ENCODE measurements at regions not wholly inside any gene's neighbourhood (a gene's known extent, or its start where the extent isn't known, plus 50 kb on each side); places are given as distances from the start of the nearest gene placed in this dataset.
A peak's percentile ranks its signal among the peaks of the same experiment; 100 is the strongest.
"Not testable (repeated sequence)": the region's sequence is repeated elsewhere in the genome, so short reads cannot be mapped to it uniquely, and the experiment has no call there.

DNA sequence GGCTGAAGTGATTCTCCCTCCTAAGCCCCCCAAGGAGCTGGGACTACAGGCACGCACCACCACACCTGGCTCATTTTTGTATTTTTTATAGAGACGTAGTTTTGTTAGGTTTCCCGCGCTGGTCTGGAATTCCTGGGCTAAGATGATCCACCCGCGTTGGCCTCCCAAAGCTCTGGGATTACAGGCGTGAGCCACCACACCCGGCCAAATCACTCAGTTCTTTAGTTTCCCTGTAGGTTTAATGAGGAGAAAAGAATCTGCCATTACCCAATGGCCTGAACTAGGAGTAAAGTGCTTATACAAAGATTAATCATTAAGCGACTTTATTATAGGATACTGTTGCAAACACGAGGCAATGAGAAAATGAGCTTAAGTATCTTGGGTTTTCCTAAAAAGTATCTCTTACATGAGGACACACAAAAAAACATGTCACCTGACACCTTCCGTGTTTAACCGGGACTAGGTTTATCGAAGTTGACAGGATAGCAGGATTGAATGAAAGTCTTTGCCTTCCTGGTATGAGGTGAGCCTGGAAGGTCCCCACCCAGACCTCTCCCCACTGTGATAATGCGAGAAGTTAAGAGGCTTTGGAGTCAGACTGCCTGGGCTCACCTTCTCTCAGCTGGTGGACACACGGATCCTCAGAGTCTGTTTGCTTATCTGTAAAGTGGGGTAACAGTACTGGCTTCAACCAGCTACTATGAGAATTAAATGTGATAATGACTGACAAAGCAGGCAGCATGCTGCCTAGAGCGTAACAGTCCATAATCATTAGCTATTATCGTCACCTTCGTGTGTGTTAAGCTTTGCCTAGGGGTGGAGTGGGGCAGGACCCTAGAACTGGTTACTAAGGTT is 133.5 kb upstream of the KRAS start:
- DNase-seq (ENCODE audit: low read depth in 1 of 2, low spot score in 1 of 2): no peak

DNA sequence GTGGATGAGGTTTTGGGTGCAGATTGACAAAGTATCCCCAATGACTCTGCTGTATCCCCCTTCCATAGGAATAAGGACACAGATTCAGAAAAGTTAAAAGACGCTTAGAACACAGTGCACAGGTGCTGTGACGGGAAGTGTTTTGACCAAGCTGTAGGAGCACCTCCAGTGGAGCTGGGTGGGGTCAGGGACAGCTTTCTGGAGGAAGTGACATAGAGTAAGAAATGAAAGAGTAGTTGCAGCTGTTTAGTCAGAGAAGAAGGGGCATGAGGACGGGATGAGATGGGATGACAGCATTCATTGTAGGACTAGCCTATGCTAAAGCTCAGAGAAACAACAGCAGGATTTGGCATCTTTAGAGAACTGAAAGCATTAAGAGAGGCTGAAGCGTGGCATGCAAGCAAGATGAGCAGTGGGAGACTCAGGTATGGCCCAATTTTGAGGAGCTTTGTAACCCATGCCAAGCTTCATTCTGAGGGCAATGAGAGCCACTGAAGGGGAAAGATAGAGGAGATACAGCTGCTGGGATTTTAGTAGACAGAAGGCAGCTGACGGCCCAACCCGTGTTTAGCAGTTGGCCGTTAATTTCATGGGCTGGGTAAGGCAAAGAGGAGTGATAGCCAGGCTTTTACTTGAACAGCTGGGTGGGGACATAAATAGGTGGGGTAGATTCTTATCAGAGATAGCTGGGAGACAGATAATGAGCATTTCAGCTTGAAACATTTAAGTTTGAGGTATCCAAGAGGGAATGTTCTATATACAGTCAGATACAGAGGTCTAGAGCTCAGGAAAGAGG is 131.8 kb upstream of the KRAS start:
- DNase-seq (ENCODE audit: low read depth in 1 of 2, low spot score in 1 of 2): no peak

DNA sequence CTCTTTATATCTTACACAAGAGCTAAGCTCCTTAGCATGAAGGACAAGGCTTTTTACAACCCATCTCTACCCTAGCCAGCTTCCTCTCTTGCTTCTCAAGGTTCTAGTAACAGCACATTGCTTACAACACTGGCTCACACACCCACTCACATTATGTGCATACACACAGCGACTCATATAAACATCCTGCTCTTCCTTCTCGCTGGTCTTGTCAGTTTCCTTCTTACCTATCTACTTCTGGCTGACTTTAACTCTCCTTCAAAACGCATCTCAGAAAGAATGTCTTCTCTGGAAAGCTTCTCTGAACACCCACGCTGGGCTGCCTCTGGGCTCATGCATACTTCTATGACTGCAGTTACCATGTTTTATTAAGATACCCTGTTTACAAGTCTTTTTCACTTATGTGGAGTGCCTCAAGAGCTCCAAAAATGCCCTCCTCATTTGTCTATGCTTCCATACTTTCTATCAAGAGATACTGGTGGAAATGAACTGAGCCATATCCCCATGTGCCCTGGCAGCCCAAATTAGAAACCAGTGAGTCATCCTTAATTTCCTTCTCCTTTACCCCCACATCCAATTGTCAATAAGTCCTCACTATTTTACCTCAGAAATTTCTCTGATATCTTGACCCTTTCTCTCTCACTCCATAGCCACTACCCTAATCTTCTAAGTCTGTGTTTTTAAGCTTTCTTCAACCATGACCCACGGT is 126.9 kb upstream of the KRAS start:
- DNase-seq (ENCODE audit: low read depth in 1 of 2, low spot score in 1 of 2): no peak

DNA sequence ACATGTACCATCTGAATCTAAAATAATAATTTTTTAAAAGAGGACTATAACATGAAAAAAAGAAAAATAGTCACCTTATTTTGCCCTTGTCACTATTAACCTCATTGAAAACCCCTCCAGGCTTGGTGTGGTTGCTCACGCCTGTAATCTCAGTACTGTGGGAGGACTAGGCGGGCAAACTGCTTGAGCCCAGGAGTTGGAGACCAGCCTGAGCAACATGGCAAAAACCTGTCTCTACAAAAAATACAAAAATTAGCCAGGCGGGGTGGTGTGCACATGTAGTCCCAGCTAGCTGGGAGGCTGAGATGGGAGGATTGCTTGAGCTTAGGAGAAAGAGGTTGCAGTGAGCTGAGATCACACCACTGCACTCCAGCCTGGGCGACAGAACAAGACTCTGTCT is 126.3 kb upstream of the KRAS start:
- no peak for DNase-seq (ENCODE audit: low read depth in 1 of 2, low spot score in 1 of 2)

DNA sequence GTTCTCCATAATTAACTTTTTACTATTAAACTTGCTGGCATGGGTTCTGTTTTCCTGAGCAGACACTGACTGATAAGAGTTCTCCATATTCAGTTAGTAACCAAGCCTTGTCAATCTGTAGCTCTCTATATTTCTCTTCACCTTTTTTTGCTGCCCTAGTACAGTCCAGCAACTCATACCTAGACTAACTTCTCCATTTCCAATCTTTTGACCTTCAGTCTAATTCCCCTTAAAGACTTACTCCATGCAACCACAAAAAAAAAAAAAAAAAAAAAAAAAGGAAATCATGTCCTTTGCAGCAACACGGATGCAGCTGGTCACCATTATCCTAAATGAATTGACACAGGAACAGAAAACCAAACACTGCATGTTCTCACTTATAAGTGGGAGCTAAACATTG is 125.7 kb upstream of the KRAS start:
- DNase-seq (ENCODE audit: low read depth in 1 of 2, low spot score in 1 of 2): no peak

DNA sequence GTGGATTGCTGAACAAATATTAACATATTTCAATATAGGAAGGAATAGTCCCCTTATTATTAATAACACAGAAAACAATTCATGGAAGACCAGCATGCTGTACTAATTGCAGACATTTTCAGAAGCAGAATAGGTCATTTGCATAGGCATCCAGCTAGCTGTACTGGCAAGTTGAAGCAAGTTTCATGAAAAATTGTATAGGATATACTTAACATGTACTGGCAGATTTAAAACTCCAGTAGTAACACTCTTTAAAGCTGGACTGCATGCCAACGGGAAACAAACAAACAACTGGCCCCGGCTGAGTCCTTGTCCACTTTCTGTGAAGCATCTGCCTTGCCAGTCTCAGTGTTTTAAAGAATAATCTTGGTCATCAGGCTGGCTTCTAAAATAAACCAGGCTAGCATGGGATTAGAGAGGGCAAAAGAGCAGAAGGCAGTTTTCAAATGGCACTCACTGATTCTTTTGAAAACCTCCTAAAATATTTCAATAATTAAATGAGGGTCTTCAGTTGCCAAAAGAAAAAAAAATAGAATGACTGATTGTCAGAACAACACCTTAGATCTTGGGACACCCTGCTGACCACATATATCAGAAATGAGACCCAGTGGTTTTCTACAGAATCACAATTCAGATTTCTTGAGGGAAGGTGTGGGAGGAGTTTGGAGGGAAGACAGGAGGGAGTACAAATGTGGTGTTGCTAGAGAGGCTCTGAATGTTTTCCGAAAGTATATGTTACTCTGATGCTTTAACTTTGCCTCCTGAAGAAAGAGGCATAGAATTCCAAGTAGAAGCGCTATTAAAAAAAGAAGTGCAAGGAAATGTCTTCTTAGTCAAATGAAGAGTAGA is 122.5 kb upstream of the KRAS start:
- no peak for DNase-seq (ENCODE audit: low read depth in 1 of 2, low spot score in 1 of 2)

GRCh38 chr12:25372002-25372401 is 121.3 kb upstream of the KRAS start:
- no peak for DNase-seq (ENCODE audit: low read depth in 1 of 2, low spot score in 1 of 2)

DNA sequence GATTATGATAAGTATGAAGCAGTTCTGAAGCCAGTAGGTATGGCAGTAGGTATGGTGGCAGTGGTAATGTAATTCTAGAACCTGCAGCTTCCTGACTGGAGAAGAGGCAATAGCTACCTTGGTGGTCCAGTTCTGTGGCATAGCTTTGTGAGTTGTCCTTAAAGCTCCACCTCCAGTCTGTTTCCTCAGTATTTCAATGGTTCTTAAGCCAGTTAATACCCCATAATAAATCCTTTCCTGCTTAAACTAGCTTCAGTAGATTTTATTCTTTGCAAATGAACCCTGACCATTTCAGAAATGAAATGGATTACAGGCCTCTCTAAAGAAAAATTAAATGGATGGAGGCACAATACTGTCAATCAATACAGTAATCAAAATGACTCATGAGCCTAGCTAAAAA is 117.8 kb upstream of the KRAS start:
- DNase-seq (ENCODE audit: low read depth in 1 of 2, low spot score in 1 of 2): no peak

GRCh38 chr12:25366122-25366521 is 115.4 kb upstream of the KRAS start:
- DNase-seq (ENCODE audit: low read depth in 1 of 2, low spot score in 1 of 2): no peak

- no peak for DNase-seq (ENCODE audit: low read depth in 1 of 2, low spot score in 1 of 2)
Observed at GRCh38 chr12:25365340-25365730, 114.6 kb upstream of the KRAS start.

- peak in 1 of 2 donors; percentile 10 for DNase-seq (ENCODE audit: low read depth in 1 of 2, low spot score in 1 of 2)
Observed at GRCh38 chr12:25364529-25365339, 114.0 kb upstream of the KRAS start.

DNA sequence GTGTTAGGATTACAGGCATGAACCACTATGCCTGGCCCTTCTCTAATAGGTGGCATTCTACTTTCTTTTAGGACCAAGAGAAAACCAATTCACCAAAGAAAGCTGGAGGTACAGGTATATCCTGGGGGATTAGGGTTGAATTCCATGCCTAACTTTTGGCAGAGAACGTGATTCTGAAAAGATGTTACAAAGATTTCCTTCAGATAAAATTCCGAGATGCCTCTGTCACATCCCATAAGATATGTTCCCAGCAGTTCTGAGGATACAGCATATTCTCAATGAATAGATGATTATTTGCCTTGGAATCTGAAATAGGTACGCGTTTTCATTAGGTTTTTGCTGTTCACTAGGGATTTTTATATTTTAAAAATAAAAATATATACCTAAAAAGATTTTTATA is 111.9 kb upstream of the KRAS start:
- no peak for DNase-seq (ENCODE audit: low read depth in 1 of 2, low spot score in 1 of 2)

DNA sequence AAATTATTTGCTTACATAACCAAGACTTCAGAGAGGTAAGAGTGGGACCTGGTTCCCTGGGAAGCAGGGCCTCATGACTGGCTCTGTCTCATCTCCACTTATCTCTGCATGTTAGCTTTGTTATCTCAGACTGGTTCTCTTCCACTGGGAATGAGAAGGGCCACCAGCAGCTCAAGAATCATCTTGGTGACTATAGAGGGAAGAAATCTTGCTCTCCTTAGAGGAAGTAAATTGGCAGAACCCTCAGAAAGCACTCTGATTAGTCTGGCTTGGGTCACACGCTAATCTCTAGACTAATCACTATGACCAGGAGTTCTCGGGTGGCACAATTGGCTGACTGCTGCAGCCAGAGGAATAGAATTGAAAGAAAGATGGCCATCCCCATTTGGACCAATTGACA is 110.8 kb upstream of the KRAS start:
- no peak for DNase-seq (ENCODE audit: low read depth in 1 of 2, low spot score in 1 of 2)

GRCh38 chr12:25357595-25357994 is 106.9 kb upstream of the KRAS start:
- no peak for DNase-seq (ENCODE audit: low read depth in 1 of 2, low spot score in 1 of 2)

DNA sequence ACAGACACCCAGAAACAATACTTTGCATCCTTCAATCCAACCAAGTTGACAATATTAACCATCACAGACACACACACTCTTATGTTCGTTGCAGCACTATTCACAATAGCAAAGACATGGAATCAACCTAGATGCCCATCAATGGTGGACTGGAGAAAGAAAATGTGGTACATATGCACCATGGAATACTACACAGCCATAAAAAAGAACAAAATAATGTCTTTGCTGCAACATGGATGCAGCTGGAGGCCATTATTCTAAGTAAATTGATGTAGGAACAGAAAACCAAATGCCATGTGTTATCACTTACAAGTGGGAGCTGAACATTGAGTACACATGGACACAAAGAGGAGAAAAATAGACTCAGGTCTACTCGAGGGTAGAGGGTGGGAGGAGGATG is 102.2 kb upstream of the KRAS start:
- DNase-seq (ENCODE audit: low read depth in 1 of 2, low spot score in 1 of 2): not testable (repeated sequence)

DNA sequence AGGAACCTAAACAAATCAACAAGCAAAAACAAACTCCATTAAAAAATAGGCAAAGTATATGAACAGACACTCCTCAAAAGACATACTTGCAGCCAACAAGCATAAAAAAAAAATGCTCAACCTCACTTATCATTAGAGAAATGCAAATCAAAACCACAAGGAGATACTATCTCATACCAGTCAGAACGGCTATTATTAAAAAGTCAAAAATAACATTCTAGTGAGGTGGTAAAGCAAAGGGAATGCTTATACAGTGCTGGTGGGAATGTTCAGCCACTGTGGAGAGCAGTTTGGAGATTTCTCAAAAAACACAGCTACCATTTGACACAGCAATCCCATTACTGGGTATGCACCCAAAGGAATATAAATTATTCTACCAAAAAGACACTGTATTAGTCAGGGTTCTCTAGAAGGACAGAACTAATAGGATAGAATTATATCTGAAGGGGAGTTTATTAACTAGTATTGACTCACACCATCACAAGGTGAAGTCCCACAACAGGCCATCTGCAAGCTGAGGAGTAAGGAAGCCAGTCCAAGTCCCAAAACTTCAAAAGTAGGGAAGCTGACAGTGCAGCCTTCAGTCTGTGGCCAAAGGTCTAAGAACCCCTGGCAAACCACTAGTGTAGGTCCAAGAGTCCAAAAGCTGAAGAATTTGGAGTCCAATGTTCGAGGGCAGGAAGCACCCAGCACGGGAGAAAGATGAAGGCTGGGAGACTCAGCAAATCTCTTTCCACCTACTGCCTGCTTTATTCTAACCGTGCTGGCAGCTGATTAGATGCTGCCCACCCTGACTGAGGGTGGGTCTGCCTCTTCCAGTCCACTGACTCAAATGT is 101.6 kb upstream of the KRAS start:
- no peak for DNase-seq (ENCODE audit: low read depth in 1 of 2, low spot score in 1 of 2)

- no peak for DNase-seq (ENCODE audit: low read depth in 1 of 2, low spot score in 1 of 2)
Observed at GRCh38 chr12:25348593-25348895, 97.8 kb upstream of the KRAS start.

GRCh38 chr12:25347716-25348592 is 97.2 kb upstream of the KRAS start:
- DNase-seq (ENCODE audit: low read depth in 1 of 2, low spot score in 1 of 2): no peak

Measured in activated T-helper 1 cell treated with anti-CD3 and anti-CD28 coated beads, Interleukin-2, amount 50 U/mL, for 16 hours (primary cell).